KOPT-K1 (cell line): ENCODE measurements at regions not wholly inside any gene's neighbourhood (a gene's known extent, or its start where the extent isn't known, plus 50 kb on each side); places are given as distances from the start of the nearest gene placed in this dataset.

Source experiments
- H3K27ac ChIP-seq: fragments of 200-600 bp; sonication (generic); 2 replicates; pipeline ENCODE4 v1.5.1; 2016; ENCODE audit warnings: antibody characterized with exemption, mild to moderate bottlenecking, low read depth, low read length; ENCODE audit not compliant: poor library complexity, severe bottlenecking
- H3K36me3 ChIP-seq: fragments of 200-600 bp; sonication (generic); 2 replicates; pipeline ENCODE4 v1.5.1; 2017; ENCODE audit warnings: antibody characterized with exemption, mild to moderate bottlenecking, low read length, moderate library complexity; ENCODE audit not compliant: insufficient read depth
- H3K9me3 ChIP-seq: fragments of 200-600 bp; sonication (generic); 2 replicates; pipeline ENCODE4 v1.5.1; 2017; ENCODE audit warnings: antibody characterized with exemption, low read length, mild to moderate bottlenecking; ENCODE audit not compliant: insufficient read depth, poor library complexity, severe bottlenecking

GRCh38 chr3:16024548-16024947 is 149.9 kb upstream of the GALNT15 start:
- H3K36me3 ChIP-seq, result no peaks in the 10 kb centered on the region
- peaks cover 13% of the 10 kb centered on the region for H3K9me3 ChIP-seq
- H3K27ac ChIP-seq, result no peak overlapping the region

- Histone ChIP-seq H3K36me3 (no peaks in the 10 kb centered on the region), H3K9me3 (peaks cover 13% of the 10 kb centered on the region), H3K27ac (no peak overlapping the region)
Measured at GRCh38 chr3:16026753-16027152, 147.7 kb upstream of the GALNT15 start.

- peaks cover 6% of the 10 kb centered on the region for H3K9me3 ChIP-seq
- H3K36me3 ChIP-seq, result no peaks in the 10 kb centered on the region
- no peak overlapping the region for H3K27ac ChIP-seq
Measured at GRCh38 chr3:16028604-16029003, 145.9 kb upstream of the GALNT15 start.

- no peaks in the 10 kb centered on the region for H3K9me3 ChIP-seq
- no peaks in the 10 kb centered on the region for H3K36me3 ChIP-seq
- H3K27ac ChIP-seq, result no peak overlapping the region
Measured at GRCh38 chr3:16030342-16030741, 144.1 kb upstream of the GALNT15 start.

- Histone ChIP-seq H3K36me3 (no peaks in the 10 kb centered on the region), H3K27ac (no peak overlapping the region), H3K9me3 (no peaks in the 10 kb centered on the region)
Measured at GRCh38 chr3:16031434-16031833, 143.0 kb upstream of the GALNT15 start.

- H3K27ac ChIP-seq, result no peak overlapping the region
- no peaks in the 10 kb centered on the region for H3K36me3 ChIP-seq
- H3K9me3 ChIP-seq, result no peaks in the 10 kb centered on the region
Measured at GRCh38 chr3:16033889-16034687, 140.4 kb upstream of the GALNT15 start.

- H3K27ac ChIP-seq, result no peak overlapping the region
- H3K36me3 ChIP-seq, result no peaks in the 10 kb centered on the region
- no peaks in the 10 kb centered on the region for H3K9me3 ChIP-seq
Measured at GRCh38 chr3:16040991-16041390, 133.5 kb upstream of the GALNT15 start.

- H3K27ac ChIP-seq, result no peak overlapping the region
- no peaks in the 10 kb centered on the region for H3K36me3 ChIP-seq
- no peaks in the 10 kb centered on the region for H3K9me3 ChIP-seq
Measured at GRCh38 chr3:16048435-16049318, 125.8 kb upstream of the GALNT15 start.

GRCh38 chr3:16050641-16051467 is 123.6 kb upstream of the GALNT15 start:
- Histone ChIP-seq H3K36me3 (no peaks in the 10 kb centered on the region), H3K9me3 (no peaks in the 10 kb centered on the region), H3K27ac (no peak overlapping the region)

GRCh38 chr3:16051691-16052090 is 122.8 kb upstream of the GALNT15 start:
- Histone ChIP-seq H3K36me3 (no peaks in the 10 kb centered on the region), H3K27ac (no peak overlapping the region)

GRCh38 chr3:16052964-16053363 is 121.5 kb upstream of the GALNT15 start:
- no peak overlapping the region for H3K27ac ChIP-seq
- no peaks in the 10 kb centered on the region for H3K9me3 ChIP-seq
- H3K36me3 ChIP-seq, result no peaks in the 10 kb centered on the region

More at GRCh38 chr3:16051691-16052090, 122.8 kb upstream of the GALNT15 start:
- no peaks in the 10 kb centered on the region for H3K9me3 ChIP-seq

- no peak overlapping the region for H3K27ac ChIP-seq
- H3K9me3 ChIP-seq, result no peaks in the 10 kb centered on the region
- H3K36me3 ChIP-seq, result no peaks in the 10 kb centered on the region
Measured at GRCh38 chr3:16053794-16054193, 120.7 kb upstream of the GALNT15 start.

- Histone ChIP-seq H3K9me3 (no peaks in the 10 kb centered on the region), H3K27ac (no peak overlapping the region), H3K36me3 (no peaks in the 10 kb centered on the region)
Measured at GRCh38 chr3:16055606-16056211, 118.8 kb upstream of the GALNT15 start.

GRCh38 chr3:16056217-16056616 is 118.3 kb upstream of the GALNT15 start:
- no peaks in the 10 kb centered on the region for H3K9me3 ChIP-seq
- no peak overlapping the region for H3K27ac ChIP-seq
- no peaks in the 10 kb centered on the region for H3K36me3 ChIP-seq
